PC-9 (cell line): ENCODE measurements at regions not wholly inside any gene's neighbourhood (a gene's known extent, or its start where the extent isn't known, plus 50 kb on each side); places are given as distances from the start of the nearest gene placed in this dataset.

Source experiments
- CTCF ChIP-seq: fragments of 200-600 bp; sonication (generic); conservative IDR thresholded peaks from 2 replicates; pipeline ENCODE4 v1.6.1; 2017; ENCODE audit warnings: mixed run types, antibody characterized with exemption, mild to moderate bottlenecking, moderate library complexity
- EZH2 ChIP-seq: fragments of 200-600 bp; sonication (generic); IDR thresholded peaks from 2 replicates; pipeline ENCODE4 v1.8.0; 2017; ENCODE audit warnings: antibody characterized with exemption, low read depth

GRCh38 chr5:2019716-2020115, 137.0 kb upstream of the IRX4 start:
- TF ChIP-seq CTCF (no peak), EZH2 (no peak)
